H9 (cell line): ENCODE measurements at regions not wholly inside any gene's neighbourhood (a gene's known extent, or its start where the extent isn't known, plus 50 kb on each side); places are given as distances from the start of the nearest gene placed in this dataset.

ENCODE experiments used
- DNase-seq: peaks from one replicate; pipeline ENCODE4 v3.0.0-alpha.2; 2017
- H2AFZ ChIP-seq: one replicate; pipeline ENCODE4 v1.6.1; 2013; ENCODE audit warnings: mild to moderate bottlenecking, low read length, control low read depth, moderate library complexity
- H2AK5ac ChIP-seq: 2 replicates; pipeline ENCODE4 v1.6.1; 2013; ENCODE audit warnings: low read length, control low read depth, mixed read lengths; ENCODE audit not compliant: insufficient read length
- H2BK120ac ChIP-seq: one replicate; pipeline ENCODE4 v1.6.1; 2013; ENCODE audit warnings: low read depth, mild to moderate bottlenecking, low read length, control low read depth, inconsistent platforms; ENCODE audit not compliant: poor library complexity, severe bottlenecking
- H2BK12ac ChIP-seq: 2 replicates; pipeline ENCODE4 v1.6.1; 2013; ENCODE audit warnings: low read length, control low read depth, mixed read lengths, low read depth; ENCODE audit not compliant: insufficient read length
- H2BK15ac ChIP-seq: 2 replicates; pipeline ENCODE4 v1.6.1; 2013; ENCODE audit warnings: low read depth, low read length, control low read depth
- H2BK20ac ChIP-seq: one replicate; pipeline ENCODE4 v1.6.1; 2013; ENCODE audit warnings: low read depth, mild to moderate bottlenecking, low read length, control low read depth, inconsistent platforms; ENCODE audit not compliant: poor library complexity, severe bottlenecking
- H2BK5ac ChIP-seq: 2 replicates; pipeline ENCODE4 v1.6.1; 2013; ENCODE audit warnings: low read length, control low read depth, mixed read lengths; ENCODE audit not compliant: insufficient read length
- H3K14ac ChIP-seq: 2 replicates; pipeline ENCODE4 v1.6.1; 2013; ENCODE audit warnings: low read length, control low read depth; ENCODE audit not compliant: insufficient read depth
- H3K18ac ChIP-seq: 2 replicates; pipeline ENCODE4 v1.6.1; 2013; ENCODE audit warnings: low read depth, mild to moderate bottlenecking, mixed read lengths, low read length, control low read depth; ENCODE audit not compliant: insufficient read length
- H3K23ac ChIP-seq: 2 replicates; pipeline ENCODE4 v1.6.1; 2013; ENCODE audit warnings: low read length, control low read depth, mixed read lengths, low read depth; ENCODE audit not compliant: insufficient read length
- H3K23me2 ChIP-seq: 2 replicates; pipeline ENCODE4 v1.6.1; 2013; ENCODE audit warnings: low read depth, mild to moderate bottlenecking, mixed read lengths, low read length, control low read depth; ENCODE audit not compliant: insufficient read length, poor library complexity, severe bottlenecking
- H3K27ac ChIP-seq: 2 replicates; pipeline ENCODE4 v1.5.1; 2013; ENCODE audit warnings: low read length, control low read depth, mixed read lengths, low read depth; ENCODE audit not compliant: insufficient read length
- H3K27me3 ChIP-seq: 2 replicates; pipeline ENCODE4 v1.6.1; 2013; ENCODE audit warnings: low read length, control low read depth, inconsistent platforms; ENCODE audit not compliant: insufficient read depth
- H3K4ac ChIP-seq: 2 replicates; pipeline ENCODE4 v1.6.1; 2013; ENCODE audit warnings: low read depth, mild to moderate bottlenecking, control low read depth, inconsistent platforms, low read length, moderate library complexity
- H3K4me1 ChIP-seq: 2 replicates; pipeline ENCODE4 v1.6.1; 2013; ENCODE audit warnings: low read length, control low read depth, inconsistent platforms; ENCODE audit not compliant: insufficient read depth
- H3K4me2 ChIP-seq: 2 replicates; pipeline ENCODE4 v1.6.1; 2013; ENCODE audit warnings: low read length, control low read depth, mixed read lengths; ENCODE audit not compliant: insufficient read length, insufficient read depth
- H3K56ac ChIP-seq: 2 replicates; pipeline ENCODE4 v1.6.1; 2013; ENCODE audit warnings: low read depth, mild to moderate bottlenecking, mixed read lengths, low read length, control low read depth; ENCODE audit not compliant: insufficient read length
- H3K79me1 ChIP-seq: 2 replicates; pipeline ENCODE4 v1.6.1; 2013; ENCODE audit warnings: low read depth, mild to moderate bottlenecking, moderate library complexity, low read length, control low read depth, inconsistent platforms; ENCODE audit not compliant: insufficient read depth, poor library complexity, severe bottlenecking
- H3K79me2 ChIP-seq: 2 replicates; pipeline ENCODE4 v1.6.1; 2013; ENCODE audit warnings: low read length, control low read depth, inconsistent platforms; ENCODE audit not compliant: insufficient read depth
- H3K9ac ChIP-seq: 2 replicates; pipeline ENCODE4 v1.6.1; 2013; ENCODE audit warnings: low read length, control low read depth, mixed read lengths; ENCODE audit not compliant: insufficient read length; ENCODE audit errors: extremely low read depth
- H3K9me3 ChIP-seq: one replicate; pipeline ENCODE4 v1.6.1; 2013; ENCODE audit warnings: low read depth, low read length, inconsistent platforms; ENCODE audit not compliant: control insufficient read depth
- H3T11ph ChIP-seq: one replicate; pipeline ENCODE4 v1.6.1; 2013; ENCODE audit warnings: mild to moderate bottlenecking, low read length, control low read depth, inconsistent platforms
- H4K20me1 ChIP-seq: one replicate; pipeline ENCODE4 v1.6.1; 2013; ENCODE audit not compliant: control insufficient read depth, insufficient read length, insufficient read depth
- H4K5ac ChIP-seq: 2 replicates; pipeline ENCODE4 v1.6.1; 2013; ENCODE audit warnings: low read depth, mild to moderate bottlenecking, mixed read lengths, low read length, control low read depth; ENCODE audit not compliant: insufficient read length
- H4K8ac ChIP-seq: replicated peaks from 2 replicates; pipeline ENCODE4 v1.6.1; 2013; ENCODE audit warnings: low read length, control low read depth, mixed read lengths, low read depth; ENCODE audit not compliant: insufficient read length
- H4K91ac ChIP-seq: 2 replicates; pipeline ENCODE4 v1.6.1; 2013; ENCODE audit warnings: low read depth, mild to moderate bottlenecking, moderate library complexity, mixed read lengths, low read length, control low read depth; ENCODE audit not compliant: insufficient read length
- H3K27ac Mint-ChIP-seq, 3 experiments: 2 replicates in 2 of 3; 3 replicates in 1 of 3; pipeline ENCODE4 v1.8.0; 2020 to 2021; ENCODE audit warnings: mixed read lengths in 3 of 3, mild to moderate bottlenecking in 1 of 3, moderate library complexity in 1 of 3
- H3K27me3 Mint-ChIP-seq: 2 replicates; pipeline ENCODE4 v1.8.0; 2021; ENCODE audit warnings: low read depth, mild to moderate bottlenecking, moderate library complexity, mixed read lengths
- H3K36me3 Mint-ChIP-seq, 3 experiments: 2 replicates in 2 of 3; 3 replicates in 1 of 3; pipeline ENCODE4 v1.8.0; 2020 to 2021; ENCODE audit warnings: low read depth in 3 of 3, mixed read lengths in 3 of 3; ENCODE audit not compliant: insufficient read depth in 1 of 3
- H3K4me1 Mint-ChIP-seq, 2 experiments: 2 replicates each; pipeline ENCODE4 v1.8.0; 2020; ENCODE audit warnings: mixed read lengths in 2 of 2
- H3K4me3 Mint-ChIP-seq, 2 experiments: 2 replicates in 1 of 2; 3 replicates in 1 of 2; pipeline ENCODE4 v1.8.0; 2020 to 2021; ENCODE audit warnings: mild to moderate bottlenecking in 2 of 2, mixed read lengths in 2 of 2, moderate library complexity in 1 of 2
- H3K9me3 Mint-ChIP-seq, 2 experiments: 2 replicates in 1 of 2; 3 replicates in 1 of 2; pipeline ENCODE4 v1.8.0; 2020; ENCODE audit warnings: mild to moderate bottlenecking in 2 of 2, mixed read lengths in 2 of 2, moderate library complexity in 1 of 2
- WGBS: extraction: QIAGEN DNeasy Blood & Tissue Kit; methylation state at CpG from one replicate; pipeline ENCODE4 v1.1.7; 2013; ENCODE audit warnings: missing lambda C conversion rate, low lambda C conversion rate, mixed read lengths; ENCODE audit not compliant: insufficient read length; ENCODE audit errors: extremely low coverage; 5-methylcytosine and 5-hydroxymethylcytosine counted together
- TF ChIP-seq, protein P1 (sequence below): fragments of 200-600 bp; sonication (generic); conservative IDR thresholded peaks from 3 replicates; pipeline ENCODE4 v1.8.0; 2021; ENCODE audit warnings: antibody characterized with exemption, mild to moderate bottlenecking

DNA sequence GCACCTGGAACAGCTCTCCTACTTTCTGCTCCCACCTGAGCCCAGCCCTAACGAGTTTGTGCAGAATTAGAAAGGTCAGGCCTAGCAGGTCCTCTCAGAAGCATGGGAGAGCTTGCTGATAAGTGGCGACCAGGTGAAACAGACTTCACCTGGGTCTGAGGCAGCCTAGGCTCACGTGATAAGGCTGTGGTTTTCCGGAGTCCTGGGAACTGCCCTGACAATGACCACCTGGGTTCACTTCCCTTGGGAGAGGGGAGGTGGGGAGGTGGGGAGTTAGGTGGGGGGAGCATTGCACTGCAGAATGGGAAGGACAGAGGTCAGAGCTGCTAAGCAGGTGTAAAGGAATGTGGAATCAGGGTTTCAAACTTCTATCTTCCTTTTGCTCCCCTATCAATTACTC lies 152.9 kb upstream of the MAP1B start:
- no peak overlapping the region for H2BK5ac ChIP-seq
- H3K4me1 ChIP-seq = peaks cover 2% of the 10 kb centered on the region; the same call in 1 of the 2 replicates
- H3T11ph ChIP-seq = no peak overlapping the region
- H3K9me3 ChIP-seq = no peaks in the 10 kb centered on the region
- no peak overlapping the region for H2BK120ac ChIP-seq
- H3K79me2 ChIP-seq = no peaks in the 10 kb centered on the region
- no peak overlapping the region for H3K14ac ChIP-seq
- no peak overlapping the region for H3K18ac ChIP-seq
- H2AK5ac ChIP-seq = no peak overlapping the region
- H3K9ac ChIP-seq = no peak overlapping the region
- no peak overlapping the region for H2AFZ ChIP-seq
- H3K56ac ChIP-seq = no peak overlapping the region
- Mint-ChIP-seq H3K36me3 (peaks cover 0 to 6% (median 3%) of the 10 kb centered on the region in 3 experiments; a peak in 4 of 7 replicates), H3K4me1 (peaks cover 19 to 31% of the 10 kb centered on the region in 2 experiments), H3K27me3 (peaks cover 1% of the 10 kb centered on the region; the same call in 1 of the 2 replicates), H3K27ac (no peak overlapping the region), H3K9me3 (peaks cover 12 to 22% of the 10 kb centered on the region in 2 experiments; a peak in 4 of 5 replicates), H3K4me3 (no peak overlapping the region)
- H3K27ac ChIP-seq = no peak overlapping the region
- no peak overlapping the region for H3K4me2 ChIP-seq
- H3K27me3 ChIP-seq = no peaks in the 10 kb centered on the region
- DNase-seq = no peak
- TF ChIP-seq, protein P1, sequence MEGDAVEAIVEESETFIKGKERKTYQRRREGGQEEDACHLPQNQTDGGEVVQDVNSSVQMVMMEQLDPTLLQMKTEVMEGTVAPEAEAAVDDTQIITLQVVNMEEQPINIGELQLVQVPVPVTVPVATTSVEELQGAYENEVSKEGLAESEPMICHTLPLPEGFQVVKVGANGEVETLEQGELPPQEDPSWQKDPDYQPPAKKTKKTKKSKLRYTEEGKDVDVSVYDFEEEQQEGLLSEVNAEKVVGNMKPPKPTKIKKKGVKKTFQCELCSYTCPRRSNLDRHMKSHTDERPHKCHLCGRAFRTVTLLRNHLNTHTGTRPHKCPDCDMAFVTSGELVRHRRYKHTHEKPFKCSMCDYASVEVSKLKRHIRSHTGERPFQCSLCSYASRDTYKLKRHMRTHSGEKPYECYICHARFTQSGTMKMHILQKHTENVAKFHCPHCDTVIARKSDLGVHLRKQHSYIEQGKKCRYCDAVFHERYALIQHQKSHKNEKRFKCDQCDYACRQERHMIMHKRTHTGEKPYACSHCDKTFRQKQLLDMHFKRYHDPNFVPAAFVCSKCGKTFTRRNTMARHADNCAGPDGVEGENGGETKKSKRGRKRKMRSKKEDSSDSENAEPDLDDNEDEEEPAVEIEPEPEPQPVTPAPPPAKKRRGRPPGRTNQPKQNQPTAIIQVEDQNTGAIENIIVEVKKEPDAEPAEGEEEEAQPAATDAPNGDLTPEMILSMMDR = no peak
- no CpG with 5 or more reads among the region's 4 CpGs for WGBS
- no peak overlapping the region for H2BK12ac ChIP-seq
- no peak overlapping the region for H4K5ac ChIP-seq
- H3K79me1 ChIP-seq = no peaks in the 10 kb centered on the region
- H3K23me2 ChIP-seq = no peaks in the 10 kb centered on the region
- no peak overlapping the region for H2BK15ac ChIP-seq
- no peak overlapping the region for H4K8ac ChIP-seq
- no peaks in the 10 kb centered on the region for H4K20me1 ChIP-seq
- no peak overlapping the region for H4K91ac ChIP-seq
- no peak overlapping the region for H2BK20ac ChIP-seq
- H3K23ac ChIP-seq = no peak overlapping the region
- no peak overlapping the region for H3K4ac ChIP-seq
